HG03342 (cell line): ENCODE measurements at regions not wholly inside any gene's neighbourhood (a gene's known extent, or its start where the extent isn't known, plus 50 kb on each side); places are given as distances from the start of the nearest gene placed in this dataset.

Source experiments
- ATAC-seq: cut with Tn5 transposase; IDR thresholded peaks from one replicate; pipeline ENCODE4 v1.9.1; 2021; ENCODE audit warnings: mild to moderate bottlenecking, moderate library complexity; ENCODE audit not compliant: unreplicated experiment

- ATAC-seq: no peak
These were observed 51.4 kb upstream of the SOX2 start for GRCh38 chr3:181660337-181660736.

- ATAC-seq: no peak
These were observed 74.3 kb upstream of the SOX2 start for GRCh38 chr3:181637456-181637855.

GRCh38 chr3:181637056-181637455, 74.7 kb upstream of the SOX2 start:
- ATAC-seq: no peak

- ATAC-seq: no peak
These were observed 76.6 kb upstream of the SOX2 start for GRCh38 chr3:181635141-181635540.

GRCh38 chr3:181633556-181633955, 78.2 kb upstream of the SOX2 start:
- ATAC-seq: no peak

GRCh38 chr3:181631901-181632300, 79.8 kb upstream of the SOX2 start:
- no peak for ATAC-seq

GRCh38 chr3:181630853-181631252, 80.9 kb upstream of the SOX2 start:
- ATAC-seq: no peak

GRCh38 chr3:181629711-181630110, 82.0 kb upstream of the SOX2 start:
- no peak for ATAC-seq

GRCh38 chr3:181629029-181629428, 82.7 kb upstream of the SOX2 start:
- ATAC-seq: no peak

GRCh38 chr3:181628384-181628783, 83.3 kb upstream of the SOX2 start:
- ATAC-seq: no peak

GRCh38 chr3:181626036-181626435, 85.7 kb upstream of the SOX2 start:
- ATAC-seq: no peak

- no peak for ATAC-seq
These were observed 87.6 kb upstream of the SOX2 start for GRCh38 chr3:181623924-181624694.

GRCh38 chr3:181622365-181622764, 89.4 kb upstream of the SOX2 start:
- no peak for ATAC-seq

- no peak for ATAC-seq
These were observed 91.8 kb upstream of the SOX2 start for GRCh38 chr3:181619897-181620296.

GRCh38 chr3:181618260-181618659, 93.5 kb upstream of the SOX2 start:
- no peak for ATAC-seq

- ATAC-seq: no peak
These were observed 95.3 kb upstream of the SOX2 start for GRCh38 chr3:181616088-181617070.

GRCh38 chr3:181615666-181616065, 96.1 kb upstream of the SOX2 start:
- no peak for ATAC-seq

GRCh38 chr3:181614878-181615277, 96.8 kb upstream of the SOX2 start:
- no peak for ATAC-seq

GRCh38 chr3:181613813-181614212, 97.9 kb upstream of the SOX2 start:
- ATAC-seq: no peak

GRCh38 chr3:181613191-181613590, 98.5 kb upstream of the SOX2 start:
- ATAC-seq: no peak

GRCh38 chr3:181610973-181611265, 100.8 kb upstream of the SOX2 start:
- no peak for ATAC-seq
